ENCODE measurements at regions not wholly inside any gene's neighbourhood (a gene's known extent, or its start where the extent isn't known, plus 50 kb on each side); places are given as distances from the start of the nearest gene placed in this dataset.

DNA sequence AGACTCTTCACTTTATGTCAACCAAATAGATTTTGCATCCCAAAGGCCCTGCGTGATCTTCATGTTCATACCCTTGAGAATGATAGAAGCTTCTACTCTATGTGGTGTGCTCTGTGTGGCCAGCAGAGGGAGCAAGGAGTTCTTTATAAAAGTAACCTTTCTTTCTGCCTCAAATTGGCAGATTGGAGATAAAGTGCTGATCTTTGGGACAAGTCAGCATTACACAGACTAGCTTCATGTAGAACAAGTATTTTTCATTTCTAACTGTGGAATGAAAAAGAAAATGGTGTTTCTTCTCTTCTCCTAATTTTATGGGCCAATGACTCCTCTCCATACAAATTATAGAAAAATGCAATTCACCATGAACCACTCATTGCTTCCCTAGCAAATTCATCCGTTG lies 1214.1 kb downstream of the SORCS1 start:
- H3K9me3 Mint-ChIP-seq, result no peaks in the 10 kb centered on the region
- no peaks in the 10 kb centered on the region for H3K27me3 Mint-ChIP-seq
- H3K36me3 Mint-ChIP-seq (ENCODE audit: low read depth), result no peaks in the 10 kb centered on the region
- ATAC-seq (no peak), DNase-seq (peak; percentile 25)
- no peak overlapping the region for H3K27ac Mint-ChIP-seq
- no peak overlapping the region for H3K4me3 Mint-ChIP-seq
- no peaks in the 10 kb centered on the region for H3K4me1 Mint-ChIP-seq

DNA sequence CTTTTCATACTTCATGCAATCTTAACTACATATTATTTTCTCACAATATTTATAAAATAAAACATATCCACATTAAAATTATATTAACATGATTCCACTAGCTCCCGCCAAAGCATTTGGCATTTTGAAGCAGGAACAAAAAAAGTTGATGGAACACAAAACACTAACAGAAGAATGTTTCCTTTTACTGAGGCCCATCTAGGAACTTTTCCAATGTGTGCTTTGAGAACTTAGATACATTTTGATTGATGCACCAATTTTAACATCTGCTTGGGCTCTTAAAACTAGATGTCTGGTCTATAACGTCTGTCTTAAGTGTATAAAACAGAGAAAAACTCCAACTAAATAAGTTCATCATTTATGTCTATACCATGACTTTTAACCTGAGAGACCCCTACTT lies 1214.8 kb downstream of the SORCS1 start:
- Mint-ChIP-seq H3K27me3 (no peaks in the 10 kb centered on the region), H3K36me3 (ENCODE audit: low read depth) (no peaks in the 10 kb centered on the region), H3K4me3 (no peak overlapping the region), H3K9me3 (no peaks in the 10 kb centered on the region), H3K27ac (no peak overlapping the region), H3K4me1 (no peaks in the 10 kb centered on the region)
- ATAC-seq (no peak), DNase-seq (no peak)

DNA sequence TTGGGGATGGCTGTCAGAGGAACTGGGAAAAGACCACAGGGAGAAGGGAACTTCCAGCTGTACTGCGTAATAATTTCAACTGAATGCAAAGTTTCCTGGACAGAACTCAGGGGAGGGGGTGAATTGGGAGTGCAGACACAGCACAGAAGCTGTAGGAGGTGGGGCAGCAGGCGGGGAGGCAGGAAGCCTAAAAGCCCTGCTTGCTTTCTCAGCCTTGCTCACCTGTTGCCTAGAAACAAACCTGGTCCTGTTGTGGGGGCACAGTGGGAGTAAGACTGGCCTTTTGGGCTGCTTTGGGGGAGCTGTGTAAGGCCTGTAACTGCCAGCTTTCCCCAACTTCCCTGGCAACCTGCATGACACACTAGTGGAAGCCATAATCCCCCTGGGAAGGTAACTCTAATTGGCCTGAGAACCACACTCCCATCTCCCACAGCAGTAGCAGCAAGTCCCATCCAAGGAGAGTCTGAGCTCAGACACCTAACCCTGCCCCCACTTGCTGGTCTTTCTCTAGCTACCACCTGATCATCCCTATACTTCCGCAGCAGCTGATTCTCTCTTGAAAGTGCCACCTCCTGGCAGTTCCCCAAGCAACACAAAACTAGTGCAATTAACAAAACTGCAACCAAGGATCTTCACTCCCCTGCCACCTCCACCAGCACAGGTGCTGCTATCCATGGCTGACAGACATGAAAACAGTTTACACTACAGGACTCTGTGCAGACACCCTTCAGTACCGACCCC lies 1239.3 kb downstream of the SORCS1 start:
- H3K4me3 Mint-ChIP-seq, result no peak overlapping the region
- H3K4me1 Mint-ChIP-seq, result no peaks in the 10 kb centered on the region
- H3K9me3 Mint-ChIP-seq, result peaks cover 20% of the 10 kb centered on the region
- H3K27me3 Mint-ChIP-seq, result no peaks in the 10 kb centered on the region
- ATAC-seq, result no peak
- DNase-seq, result no peak
- no peak overlapping the region for H3K27ac Mint-ChIP-seq
- peaks cover 2% of the 10 kb centered on the region for H3K36me3 Mint-ChIP-seq (ENCODE audit: low read depth)

DNA sequence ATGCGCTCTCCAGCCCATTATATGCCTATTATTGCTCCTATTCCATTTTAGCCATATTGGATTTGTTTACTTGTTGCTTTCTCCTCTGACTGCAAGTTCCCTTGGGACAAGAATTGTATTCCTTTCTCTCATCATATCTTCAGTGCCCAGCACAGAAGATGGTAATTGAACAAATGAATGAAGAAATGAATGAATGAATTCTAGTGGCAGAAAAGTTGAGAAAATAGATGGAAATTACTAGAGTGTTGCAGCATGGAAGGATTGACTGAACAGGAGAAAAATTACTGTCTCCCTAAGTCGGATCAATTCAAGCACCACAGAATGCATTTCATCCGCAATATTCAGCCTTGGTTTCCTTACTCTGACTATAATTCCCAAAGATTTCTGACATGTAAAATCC lies 1243.2 kb downstream of the SORCS1 start:
- no peaks in the 10 kb centered on the region for H3K27me3 Mint-ChIP-seq
- no peaks in the 10 kb centered on the region for H3K4me1 Mint-ChIP-seq
- DNase-seq (no peak), ATAC-seq (no peak)
- H3K36me3 Mint-ChIP-seq (ENCODE audit: low read depth), result peaks cover 2% of the 10 kb centered on the region
- peaks cover 15% of the 10 kb centered on the region for H3K9me3 Mint-ChIP-seq
- H3K27ac Mint-ChIP-seq, result no peak overlapping the region
- no peak overlapping the region for H3K4me3 Mint-ChIP-seq

DNA sequence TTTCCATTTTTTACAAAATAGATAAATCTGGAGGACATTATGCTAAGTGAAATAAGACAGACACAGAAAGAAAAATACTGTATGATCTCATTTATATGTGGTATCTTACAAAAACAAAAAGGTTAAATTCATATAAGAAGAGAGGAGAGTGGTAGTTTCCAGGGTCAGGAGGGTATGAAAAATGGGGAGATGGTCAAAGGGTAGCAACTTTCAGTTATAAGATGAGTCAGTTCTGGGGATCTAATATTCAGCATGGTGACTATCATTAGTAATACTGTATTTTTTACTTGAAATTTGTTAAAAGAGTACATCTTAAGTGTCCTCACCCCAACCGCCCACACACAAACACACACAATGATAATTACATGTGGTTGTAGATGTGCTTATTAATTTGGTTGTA lies 1250.1 kb downstream of the SORCS1 start:
- Mint-ChIP-seq H3K27ac (no peak overlapping the region), H3K9me3 (peaks cover 5% of the 10 kb centered on the region), H3K36me3 (ENCODE audit: low read depth) (no peaks in the 10 kb centered on the region), H3K27me3 (no peaks in the 10 kb centered on the region), H3K4me1 (no peaks in the 10 kb centered on the region), H3K4me3 (no peak overlapping the region)
- no peak for ATAC-seq
- no peak for DNase-seq

DNA sequence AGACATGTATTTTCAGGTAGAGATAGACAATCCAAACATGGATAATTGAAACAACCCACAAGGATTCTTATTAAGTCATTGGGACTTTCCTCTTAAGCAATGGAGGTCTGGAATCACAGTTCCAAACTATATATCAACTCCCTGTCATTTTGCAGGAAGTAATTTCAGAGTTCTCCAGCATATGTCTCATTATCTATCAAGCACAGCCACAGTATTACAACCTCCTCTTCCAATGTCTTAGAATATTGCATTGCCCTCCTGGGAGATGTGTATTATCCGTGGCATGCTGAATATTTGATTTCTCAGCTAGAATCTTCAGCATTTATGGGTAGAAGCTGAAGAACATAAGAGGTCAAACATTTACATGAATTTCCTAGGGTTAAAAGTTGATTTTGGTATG lies 1255.8 kb downstream of the SORCS1 start:
- no peak overlapping the region for H3K4me3 Mint-ChIP-seq
- no peak for ATAC-seq
- no peaks in the 10 kb centered on the region for H3K4me1 Mint-ChIP-seq
- H3K27me3 Mint-ChIP-seq, result no peaks in the 10 kb centered on the region
- no peaks in the 10 kb centered on the region for H3K36me3 Mint-ChIP-seq (ENCODE audit: low read depth)
- H3K9me3 Mint-ChIP-seq, result no peaks in the 10 kb centered on the region
- no peak overlapping the region for H3K27ac Mint-ChIP-seq
- no peak for DNase-seq

DNA sequence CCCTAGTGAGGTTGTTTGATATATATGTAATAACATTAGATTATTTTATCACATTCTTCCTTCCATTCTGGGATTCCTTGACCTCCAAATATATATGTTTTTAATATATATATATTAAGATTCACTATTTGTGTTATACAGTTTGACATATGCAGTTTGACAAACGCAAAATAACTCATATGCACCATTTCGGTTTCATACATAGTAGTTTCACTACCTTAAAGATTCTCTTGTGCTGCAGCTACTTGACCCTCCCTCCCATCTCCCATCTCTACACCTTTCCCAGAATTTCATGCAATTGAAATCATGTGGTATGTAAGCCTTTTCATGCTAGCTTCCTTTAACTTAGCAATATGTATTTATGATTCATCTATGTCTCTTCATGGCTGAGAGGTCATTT lies 1244.4 kb downstream of the SORCS3 start:
- no peaks in the 10 kb centered on the region for H3K27me3 Mint-ChIP-seq
- no peak overlapping the region for H3K4me3 Mint-ChIP-seq

DNA sequence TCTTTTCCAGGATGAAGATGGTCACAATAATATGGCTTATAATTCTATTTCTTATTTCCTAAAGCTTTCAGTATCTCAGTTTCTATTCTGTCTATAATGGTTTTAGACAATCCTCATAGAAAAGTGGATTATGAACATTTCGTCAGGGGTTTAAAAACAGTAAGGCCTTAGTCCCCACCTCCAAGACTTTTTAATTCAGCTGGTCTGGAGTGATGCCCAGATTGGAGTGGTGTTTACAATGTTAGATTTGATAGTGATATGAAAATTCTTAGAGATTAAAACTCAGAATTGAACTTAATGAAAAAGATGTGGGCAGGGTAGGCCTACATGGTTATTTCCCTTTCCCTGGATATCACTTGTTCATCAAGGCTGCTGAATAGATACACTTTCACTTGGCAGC lies 1238.3 kb downstream of the SORCS3 start:
- Mint-ChIP-seq H3K27me3 (no peaks in the 10 kb centered on the region), H3K27ac (no peak overlapping the region), H3K36me3 (ENCODE audit: low read depth) (no peaks in the 10 kb centered on the region), H3K4me1 (no peaks in the 10 kb centered on the region), H3K9me3 (no peaks in the 10 kb centered on the region), H3K4me3 (no peak overlapping the region)
- no peak for DNase-seq
- no peak for ATAC-seq

More for the DNA sequence above, 1244.4 kb downstream of the SORCS3 start:
- peaks cover 7% of the 10 kb centered on the region for H3K9me3 Mint-ChIP-seq
- H3K27ac Mint-ChIP-seq, result no peak overlapping the region
- DNase-seq, result no peak
- no peak for ATAC-seq
- no peaks in the 10 kb centered on the region for H3K36me3 Mint-ChIP-seq (ENCODE audit: low read depth)
- no peaks in the 10 kb centered on the region for H3K4me1 Mint-ChIP-seq

DNA sequence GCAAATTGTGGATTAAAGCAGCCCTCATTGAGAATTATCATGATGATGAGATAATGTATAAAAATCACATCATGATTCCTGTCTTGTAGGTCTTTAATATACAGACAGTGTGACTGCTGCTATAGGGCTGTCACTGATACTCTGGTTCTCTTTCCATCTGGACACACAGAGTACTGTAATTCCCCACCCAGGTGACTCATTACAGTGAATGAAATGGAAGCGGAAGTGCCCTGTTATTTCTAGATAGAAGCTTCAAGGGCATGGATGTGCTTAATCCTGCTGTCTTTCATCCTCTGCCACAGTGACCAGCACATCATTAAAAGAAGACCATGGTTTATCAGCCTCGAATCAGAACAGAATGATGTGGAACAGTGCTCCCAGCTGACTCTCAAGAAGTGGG lies 1234.0 kb downstream of the SORCS3 start:
- peaks cover 10% of the 10 kb centered on the region for H3K9me3 Mint-ChIP-seq
- ATAC-seq, result no peak
- H3K36me3 Mint-ChIP-seq (ENCODE audit: low read depth), result no peaks in the 10 kb centered on the region
- H3K4me3 Mint-ChIP-seq, result no peak overlapping the region
- no peak overlapping the region for H3K27ac Mint-ChIP-seq
- no peak for DNase-seq
- no peaks in the 10 kb centered on the region for H3K4me1 Mint-ChIP-seq
- H3K27me3 Mint-ChIP-seq, result no peaks in the 10 kb centered on the region

DNA sequence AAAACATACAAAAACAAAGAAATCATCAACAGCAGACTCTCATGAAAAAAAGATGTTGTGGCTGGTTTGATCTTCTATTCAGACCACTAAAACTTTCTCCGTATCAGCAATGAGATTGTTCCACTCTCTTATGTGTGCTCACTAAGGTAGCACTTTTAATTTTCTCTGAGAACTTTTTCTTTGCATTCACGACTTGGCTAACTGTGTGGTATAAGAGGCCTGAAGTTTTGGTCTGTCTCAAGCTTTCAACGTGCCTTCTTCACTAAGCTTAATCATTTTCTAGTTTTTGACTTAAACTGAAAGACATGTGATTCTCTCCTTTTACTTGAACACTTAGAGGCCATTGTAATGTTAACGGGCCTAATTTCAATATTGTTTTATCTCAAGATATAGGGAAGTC lies 1231.6 kb downstream of the SORCS3 start:
- no peak for ATAC-seq
- no peak for DNase-seq
- no peak overlapping the region for H3K27ac Mint-ChIP-seq
- H3K9me3 Mint-ChIP-seq, result peaks cover 10% of the 10 kb centered on the region
- no peak overlapping the region for H3K4me3 Mint-ChIP-seq
- H3K27me3 Mint-ChIP-seq, result no peaks in the 10 kb centered on the region
- no peaks in the 10 kb centered on the region for H3K4me1 Mint-ChIP-seq
- no peaks in the 10 kb centered on the region for H3K36me3 Mint-ChIP-seq (ENCODE audit: low read depth)

DNA sequence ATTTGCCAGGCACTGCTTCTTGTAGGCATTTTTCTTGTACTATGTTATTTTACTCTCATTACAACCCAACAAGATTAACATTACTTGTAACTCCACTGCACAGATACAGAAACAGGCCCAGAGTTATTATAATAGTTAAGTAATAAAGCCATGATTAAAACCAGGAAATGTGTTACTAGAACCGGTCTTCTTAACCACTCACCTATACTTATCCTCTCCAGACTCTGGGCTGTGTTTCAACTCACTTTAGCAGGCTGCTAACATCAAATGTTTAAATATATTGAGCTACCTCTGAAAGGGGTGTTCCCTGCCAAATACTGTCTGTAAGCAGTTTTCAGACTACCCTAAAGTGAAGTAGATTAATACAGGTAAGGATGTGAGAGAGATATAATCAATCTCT lies 1227.8 kb downstream of the SORCS3 start:
- no peaks in the 10 kb centered on the region for H3K36me3 Mint-ChIP-seq (ENCODE audit: low read depth)

DNA sequence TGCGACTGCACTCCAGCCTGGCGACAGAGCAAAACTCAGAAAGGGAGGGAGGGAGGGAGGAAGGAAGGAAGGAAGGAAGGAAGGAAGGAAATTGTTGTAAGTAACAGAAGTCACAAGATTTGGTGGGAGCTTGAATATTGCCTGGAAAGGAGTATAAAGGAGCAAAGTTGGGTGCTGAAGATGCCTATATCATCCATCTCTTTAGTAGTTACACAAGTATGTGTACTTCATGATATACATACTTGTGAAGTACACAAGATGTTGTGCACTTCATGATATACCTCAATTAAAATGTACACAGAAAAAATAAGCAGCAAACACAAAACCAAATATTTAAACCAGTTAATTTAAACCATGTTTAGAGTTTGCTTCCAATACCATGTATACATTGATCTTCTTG lies 1223.8 kb downstream of the SORCS3 start:
- ATAC-seq (no peak), DNase-seq (no peak)
- H3K4me1 Mint-ChIP-seq, result no peaks in the 10 kb centered on the region
- no peak overlapping the region for H3K27ac Mint-ChIP-seq
- H3K27me3 Mint-ChIP-seq, result peaks cover 2% of the 10 kb centered on the region
- H3K36me3 Mint-ChIP-seq (ENCODE audit: low read depth), result no peaks in the 10 kb centered on the region
- no peak overlapping the region for H3K4me3 Mint-ChIP-seq
- H3K9me3 Mint-ChIP-seq, result no peaks in the 10 kb centered on the region

More for the DNA sequence above, 1227.8 kb downstream of the SORCS3 start:
- no peak for ATAC-seq
- Mint-ChIP-seq H3K4me1 (no peaks in the 10 kb centered on the region), H3K27me3 (no peaks in the 10 kb centered on the region), H3K4me3 (no peak overlapping the region), H3K27ac (no peak overlapping the region), H3K9me3 (peaks cover 10% of the 10 kb centered on the region)
- no peak for DNase-seq

DNA sequence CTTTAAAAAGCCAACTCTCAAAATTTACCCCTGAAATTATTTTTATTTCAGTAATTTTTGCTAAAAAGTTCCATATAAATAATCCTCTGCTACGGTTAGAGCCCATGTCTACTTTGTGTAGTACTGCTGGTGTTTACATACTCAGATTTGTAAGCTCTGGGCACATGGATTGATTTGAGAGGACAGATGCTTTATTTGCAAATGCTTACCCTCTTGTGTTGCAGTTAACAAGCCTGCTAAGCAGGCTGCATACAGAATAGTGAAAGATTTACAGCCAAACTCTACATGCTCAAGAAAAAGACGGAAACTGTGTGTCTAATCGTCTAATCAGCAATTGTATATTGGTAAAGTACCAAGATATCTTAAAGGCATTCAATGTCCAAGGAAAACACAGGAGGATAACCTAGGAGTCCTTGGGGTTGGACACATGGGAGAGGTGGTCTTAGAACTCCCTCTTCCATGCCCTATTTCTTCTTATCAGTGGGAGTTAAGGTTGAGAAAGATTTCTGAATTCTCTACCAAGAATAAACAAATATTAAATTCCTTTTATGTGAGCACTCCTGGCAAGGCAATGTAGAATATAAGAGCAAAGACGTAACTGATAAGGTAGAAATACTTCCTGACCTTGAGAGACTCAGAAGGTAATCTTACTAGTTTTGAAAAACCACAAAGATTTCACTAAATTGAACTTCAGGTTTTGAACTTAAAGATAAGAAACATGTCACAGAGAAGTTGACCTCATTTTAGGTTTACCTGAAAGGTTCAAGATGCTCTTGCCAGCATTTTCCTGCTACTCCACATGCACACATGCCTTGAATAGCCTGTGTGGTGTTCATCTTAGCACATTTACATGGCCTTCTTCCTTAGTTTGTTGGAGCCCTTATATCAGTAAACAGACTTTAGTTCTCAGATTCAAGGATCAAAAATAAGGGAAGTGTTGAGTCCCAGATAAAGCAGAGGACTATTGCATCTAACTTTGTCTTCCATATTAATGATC lies 1216.5 kb downstream of the SORCS3 start:
- Mint-ChIP-seq H3K4me1 (peaks cover 2% of the 10 kb centered on the region), H3K27me3 (peaks cover 2% of the 10 kb centered on the region), H3K36me3 (ENCODE audit: low read depth) (no peaks in the 10 kb centered on the region), H3K4me3 (no peak overlapping the region), H3K9me3 (no peaks in the 10 kb centered on the region), H3K27ac (no peak overlapping the region)
- DNase-seq (no peak), ATAC-seq (no peak)

DNA sequence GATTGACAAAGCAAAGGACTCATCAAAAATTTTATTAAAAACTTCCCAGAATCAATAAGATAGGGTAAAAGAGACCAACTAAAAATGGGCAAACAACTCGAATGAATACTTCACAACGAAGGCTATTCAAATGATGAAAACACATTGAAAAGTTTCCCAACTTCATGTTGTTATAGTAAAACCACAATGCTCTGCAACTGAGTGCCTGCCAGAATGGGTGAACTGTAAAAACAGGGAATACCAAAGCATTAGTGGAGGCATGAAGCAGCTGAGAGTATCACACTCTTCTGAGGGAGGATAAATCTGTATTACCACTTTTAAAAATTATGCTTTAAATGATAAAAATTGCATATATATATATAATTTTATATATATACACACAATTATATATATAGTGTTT lies 1214.7 kb downstream of the SORCS3 start:
- no peak for ATAC-seq
- DNase-seq, result no peak
- H3K4me3 Mint-ChIP-seq, result no peak overlapping the region
- H3K36me3 Mint-ChIP-seq (ENCODE audit: low read depth), result no peaks in the 10 kb centered on the region
- H3K4me1 Mint-ChIP-seq, result peaks cover 2% of the 10 kb centered on the region
- no peaks in the 10 kb centered on the region for H3K9me3 Mint-ChIP-seq
- no peak overlapping the region for H3K27ac Mint-ChIP-seq
- H3K27me3 Mint-ChIP-seq, result no peaks in the 10 kb centered on the region
